Suprapubic skin (tissue), 4 donors: ENCODE measurements at regions not wholly inside any gene's neighbourhood (a gene's known extent, or its start where the extent isn't known, plus 50 kb on each side); places are given as distances from the start of the nearest gene placed in this dataset.

Source experiments
- POLR2A ChIP-seq, 2 donors: fragments of 450-650 bp; IDR thresholded peaks; one replicate each; pipeline ENCODE4 v1.6.1; 2017; ENCODE audit warnings: antibody characterized with exemption in 2 of 2, mild to moderate bottlenecking in 2 of 2, moderate library complexity in 2 of 2
- POLR2AphosphoS5 ChIP-seq, 3 donors: sonication (generic); formaldehyde crosslinking; IDR thresholded peaks; one replicate each; pipeline ENCODE4 v1.6.1; 2017; ENCODE audit warnings: antibody characterized with exemption in 3 of 3
- TF ChIP-seq, protein P1 (sequence below), 2 donors: fragments of 200-600 bp in 1 of 2; fragments of 450-650 bp in 1 of 2; sonication (generic) in 1 of 2; IDR thresholded peaks; one replicate each; pipeline ENCODE4 v1.5.1; 2016 to 2019; ENCODE audit warnings: antibody characterized with exemption in 2 of 2, mild to moderate bottlenecking in 1 of 2, moderate library complexity in 1 of 2

DNA sequence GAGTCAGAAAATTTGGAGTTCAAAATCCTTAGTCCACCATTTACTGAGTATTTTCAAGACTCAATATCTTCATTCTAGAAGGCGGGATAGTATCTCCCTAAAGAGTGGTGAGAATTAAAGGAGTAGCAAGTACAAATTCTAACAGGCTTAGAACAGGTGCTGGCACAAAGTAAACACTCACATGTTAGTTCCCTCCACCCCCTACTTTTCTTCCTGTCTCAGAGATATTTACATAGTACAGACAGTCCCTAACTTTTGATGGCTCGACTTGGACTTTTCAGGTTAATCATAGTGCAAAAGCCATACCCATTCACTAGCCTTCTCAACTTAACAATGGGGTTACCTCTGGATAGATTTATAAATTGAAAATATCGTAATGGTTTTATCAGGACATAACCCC is 476.2 kb upstream of the RASGRP1 start:
- no peak for TF ChIP-seq POLR2A (IDR thresholded peaks at IDR 0.05)
- TF ChIP-seq, protein P1, sequence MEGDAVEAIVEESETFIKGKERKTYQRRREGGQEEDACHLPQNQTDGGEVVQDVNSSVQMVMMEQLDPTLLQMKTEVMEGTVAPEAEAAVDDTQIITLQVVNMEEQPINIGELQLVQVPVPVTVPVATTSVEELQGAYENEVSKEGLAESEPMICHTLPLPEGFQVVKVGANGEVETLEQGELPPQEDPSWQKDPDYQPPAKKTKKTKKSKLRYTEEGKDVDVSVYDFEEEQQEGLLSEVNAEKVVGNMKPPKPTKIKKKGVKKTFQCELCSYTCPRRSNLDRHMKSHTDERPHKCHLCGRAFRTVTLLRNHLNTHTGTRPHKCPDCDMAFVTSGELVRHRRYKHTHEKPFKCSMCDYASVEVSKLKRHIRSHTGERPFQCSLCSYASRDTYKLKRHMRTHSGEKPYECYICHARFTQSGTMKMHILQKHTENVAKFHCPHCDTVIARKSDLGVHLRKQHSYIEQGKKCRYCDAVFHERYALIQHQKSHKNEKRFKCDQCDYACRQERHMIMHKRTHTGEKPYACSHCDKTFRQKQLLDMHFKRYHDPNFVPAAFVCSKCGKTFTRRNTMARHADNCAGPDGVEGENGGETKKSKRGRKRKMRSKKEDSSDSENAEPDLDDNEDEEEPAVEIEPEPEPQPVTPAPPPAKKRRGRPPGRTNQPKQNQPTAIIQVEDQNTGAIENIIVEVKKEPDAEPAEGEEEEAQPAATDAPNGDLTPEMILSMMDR (IDR thresholded peaks at IDR 0.05) = no peak
- no peak for TF ChIP-seq POLR2AphosphoS5 (IDR thresholded peaks at IDR 0.05)
